ENCODE measurements at regions not wholly inside any gene's neighbourhood (a gene's known extent, or its start where the extent isn't known, plus 50 kb on each side); places are given as distances from the start of the nearest gene placed in this dataset.
"Not testable (repeated sequence)": the region's sequence is repeated elsewhere in the genome, so short reads cannot be mapped to it uniquely, and the experiment has no call there.

DNA sequence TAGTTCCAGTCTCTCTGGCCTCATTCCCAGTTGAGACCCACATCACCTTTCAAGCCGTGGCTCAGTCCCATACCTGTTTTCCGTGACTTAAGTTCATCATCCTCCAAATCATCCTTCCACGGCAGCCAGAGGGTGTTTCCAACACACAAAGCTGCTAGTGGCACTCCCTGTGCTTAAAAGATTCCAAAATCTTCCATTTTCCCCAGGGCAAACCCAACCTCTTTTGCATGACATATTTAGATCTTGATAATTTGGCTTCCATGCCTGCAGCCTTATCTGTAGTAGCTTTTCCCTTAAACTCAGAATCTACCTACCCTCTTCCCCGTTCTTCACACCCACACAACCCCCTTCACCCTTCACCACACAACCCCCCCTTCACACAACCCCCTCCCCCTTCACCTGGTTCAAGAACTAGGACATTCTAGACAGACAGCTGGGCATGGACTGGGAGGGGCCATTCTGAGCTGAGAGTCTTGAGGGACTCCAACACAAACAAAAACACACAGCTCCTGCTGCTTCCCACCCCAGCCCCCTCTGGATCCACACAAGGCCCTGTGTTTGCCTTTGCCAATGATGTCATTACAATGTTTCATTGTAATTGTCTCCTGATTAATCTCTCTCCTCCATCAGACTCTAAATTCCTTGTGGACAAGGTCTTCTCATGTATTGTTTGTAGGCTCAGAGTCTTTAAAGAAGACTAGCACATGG is 268.2 kb downstream of the SH3GL2 start:
- DNase-seq: no peak

DNA sequence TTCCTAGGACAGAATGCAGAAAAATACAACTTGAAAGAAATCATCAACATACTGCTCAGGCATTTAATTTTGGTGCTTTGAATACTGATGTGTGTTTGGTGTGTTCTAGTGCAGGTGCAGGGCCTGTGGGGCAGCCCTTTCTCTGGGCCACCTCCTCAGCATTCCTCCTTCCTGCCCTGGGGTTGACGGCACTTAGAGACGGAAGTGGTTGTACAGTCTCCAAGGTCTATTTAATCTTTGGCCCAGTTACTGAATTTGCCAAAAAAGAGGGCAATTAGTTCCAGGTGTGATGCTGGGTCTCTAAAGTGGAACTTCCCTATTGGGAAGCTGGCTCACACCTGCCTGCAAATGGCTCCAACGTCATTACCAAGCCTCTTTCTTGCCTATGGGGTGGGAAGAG is 269.0 kb downstream of the SH3GL2 start:
- DNase-seq: no peak

DNA sequence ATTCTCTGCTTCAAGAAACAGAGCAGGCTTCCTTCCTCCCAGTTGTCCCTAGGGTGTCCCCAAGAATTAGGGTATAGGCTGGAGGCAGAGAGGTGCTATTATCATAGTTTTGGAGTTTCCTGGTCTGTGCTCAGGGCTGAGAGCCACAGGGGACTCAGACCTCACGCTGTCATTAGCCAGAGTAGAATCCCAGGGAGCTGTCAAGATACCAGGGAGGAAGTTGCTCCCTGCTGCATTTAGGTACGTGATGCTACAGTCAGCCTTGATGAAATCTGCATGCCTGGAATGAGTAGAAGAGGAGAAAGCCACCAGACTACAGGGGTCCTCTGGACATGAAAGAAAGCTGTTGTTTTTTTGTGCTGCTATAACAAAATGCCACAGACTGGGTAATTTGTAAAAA is 273.2 kb downstream of the SH3GL2 start:
- no peak for DNase-seq

- DNase-seq: no peak
These were observed 275.6 kb downstream of the SH3GL2 start for GRCh38 chr9:17854487-17854886.

DNA sequence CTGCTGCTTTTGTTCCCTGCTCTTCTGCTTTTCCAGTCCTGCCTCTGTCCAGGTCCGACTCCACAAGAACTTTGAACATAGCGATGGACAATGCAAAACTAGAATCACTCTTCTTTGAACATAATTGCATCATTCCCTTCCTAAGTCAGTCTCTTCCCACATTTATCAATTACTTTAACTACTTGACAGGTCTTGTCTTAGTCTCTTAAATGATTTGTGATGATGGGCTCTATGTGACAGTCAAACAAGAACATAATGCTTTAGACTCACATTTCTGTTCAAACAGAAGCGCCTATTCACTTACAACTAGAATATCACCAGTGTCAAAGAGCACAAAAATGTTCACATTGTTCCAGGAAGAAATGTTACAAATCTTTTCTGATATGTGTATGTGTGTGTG is 278.1 kb downstream of the SH3GL2 start:
- DNase-seq: no peak

DNA sequence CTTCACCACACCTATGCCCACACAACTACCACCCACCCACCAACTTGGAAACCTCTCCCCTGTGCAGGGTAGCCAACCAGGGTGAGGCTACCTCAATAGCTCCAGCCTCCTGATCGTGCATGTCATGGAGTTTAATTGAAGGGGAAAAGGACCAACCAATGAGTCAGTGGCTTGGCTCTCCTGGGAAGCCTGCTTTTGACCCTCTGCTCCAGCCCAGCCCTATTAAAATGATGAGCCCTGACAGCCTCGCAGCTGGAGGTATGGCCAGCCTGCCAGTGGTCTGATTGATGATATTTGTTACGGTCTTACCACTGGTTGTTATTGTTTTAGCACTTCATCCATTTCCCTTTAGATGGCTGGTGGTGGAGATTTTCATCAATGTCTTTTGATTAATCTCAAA is 280.4 kb downstream of the SH3GL2 start:
- DNase-seq: no peak

GRCh38 chr9:17859987-17860386 is 281.1 kb downstream of the SH3GL2 start:
- DNase-seq: no peak

GRCh38 chr9:17862101-17862500 is 283.2 kb downstream of the SH3GL2 start:
- no peak for DNase-seq

GRCh38 chr9:17862629-17863028 is 283.8 kb downstream of the SH3GL2 start:
- no peak for DNase-seq

- DNase-seq: no peak
These were observed 284.5 kb downstream of the SH3GL2 start for GRCh38 chr9:17863213-17863883.

- DNase-seq: no peak
These were observed 285.1 kb downstream of the SH3GL2 start for GRCh38 chr9:17863924-17864323.

GRCh38 chr9:17864951-17865350 is 286.1 kb downstream of the SH3GL2 start:
- DNase-seq: no peak

DNA sequence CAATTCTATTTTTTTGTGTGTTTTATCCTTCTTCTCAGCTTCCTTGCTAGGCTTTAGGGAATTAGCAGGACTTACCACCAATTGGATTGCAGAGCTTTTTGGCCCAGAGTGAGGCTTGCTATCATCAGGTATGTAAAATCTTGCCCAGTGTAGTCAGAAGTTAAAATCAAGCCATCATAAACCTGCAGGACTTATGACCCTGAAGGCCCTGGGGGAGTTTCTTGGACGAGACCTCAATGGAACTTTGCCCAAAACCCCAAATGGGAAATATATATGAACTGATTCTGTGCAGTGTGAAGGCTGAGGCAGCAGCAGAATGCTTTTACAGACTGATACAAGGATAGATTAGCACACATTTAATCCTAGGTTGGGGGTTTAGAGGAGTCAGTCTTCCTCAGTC is 287.0 kb downstream of the SH3GL2 start:
- no peak for DNase-seq

GRCh38 chr9:17870722-17871121 is 291.9 kb downstream of the SH3GL2 start:
- no peak for DNase-seq

DNA sequence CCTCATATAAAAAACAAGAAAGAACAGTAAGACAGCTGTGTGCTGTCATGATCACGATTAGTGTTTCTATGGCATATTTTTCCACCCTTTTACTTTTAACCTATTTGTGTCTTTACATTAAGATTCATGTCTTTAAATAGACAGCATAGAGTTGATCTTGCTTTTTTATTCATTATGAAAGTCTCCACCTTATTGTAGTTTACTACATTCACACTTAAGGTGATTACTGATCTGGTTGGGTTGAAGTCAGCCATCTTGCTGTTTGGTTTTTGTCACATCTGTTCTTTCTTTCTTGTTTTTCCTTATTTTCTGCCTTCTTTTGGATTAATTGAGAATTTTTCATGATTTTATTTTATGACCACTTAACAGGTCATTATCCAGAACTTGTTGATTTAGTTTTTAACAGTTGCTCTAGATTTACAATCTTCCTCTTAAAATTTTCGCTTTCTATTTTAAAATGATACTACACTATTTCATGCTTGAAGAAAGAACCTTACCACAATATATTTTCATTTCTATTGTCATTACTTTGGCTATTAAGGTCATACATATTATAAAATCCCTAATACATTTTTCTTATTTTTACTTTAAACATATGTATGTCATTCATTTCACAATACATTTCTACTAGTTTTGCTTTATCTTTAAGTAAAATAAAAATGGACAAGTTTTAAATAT is 292.5 kb downstream of the SH3GL2 start:
- DNase-seq: no peak

DNA sequence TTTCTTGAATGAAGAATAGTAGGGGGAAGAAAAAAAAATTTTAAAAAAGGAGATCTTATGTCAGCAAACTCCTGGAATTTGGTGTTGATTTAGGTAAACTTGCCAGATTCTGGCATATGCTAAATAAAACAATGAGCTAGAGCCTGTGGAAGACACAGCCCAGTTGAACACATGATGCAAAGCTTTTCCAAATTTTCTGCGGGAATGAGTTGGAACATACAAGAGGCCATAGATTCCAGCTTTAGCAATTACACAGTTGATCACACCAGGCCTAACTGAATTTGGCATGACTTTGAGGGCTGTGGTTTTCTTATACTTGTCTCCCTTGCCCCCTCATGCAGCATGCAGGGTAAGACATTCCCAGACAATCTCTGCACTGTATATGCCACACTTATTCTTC is 297.0 kb downstream of the SH3GL2 start:
- no peak for DNase-seq

- no peak for DNase-seq
These were observed 297.8 kb downstream of the SH3GL2 start for GRCh38 chr9:17876687-17877086.

- no peak for DNase-seq
These were observed 300.0 kb downstream of the SH3GL2 start for GRCh38 chr9:17878810-17879370.

DNA sequence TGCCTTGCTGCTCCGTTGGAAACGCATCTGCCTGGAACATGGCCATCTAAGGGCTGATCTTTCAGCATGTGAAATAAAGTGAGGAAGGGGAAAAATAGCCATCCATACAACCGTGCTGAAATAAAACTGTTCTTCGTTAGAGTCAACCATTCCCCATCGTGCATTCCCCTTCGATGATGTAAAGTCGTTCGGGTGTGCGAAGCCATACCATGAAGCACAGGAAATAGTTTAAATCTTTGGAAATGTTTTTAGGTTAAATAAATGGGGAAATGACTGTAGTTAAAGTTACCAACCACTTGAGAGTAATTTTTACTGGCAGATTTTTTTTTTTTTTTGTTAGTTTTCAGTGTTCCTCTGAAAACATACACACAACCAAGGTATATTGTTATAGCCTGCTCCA is 302.5 kb downstream of the SH3GL2 start:
- DNase-seq: no peak

DNA sequence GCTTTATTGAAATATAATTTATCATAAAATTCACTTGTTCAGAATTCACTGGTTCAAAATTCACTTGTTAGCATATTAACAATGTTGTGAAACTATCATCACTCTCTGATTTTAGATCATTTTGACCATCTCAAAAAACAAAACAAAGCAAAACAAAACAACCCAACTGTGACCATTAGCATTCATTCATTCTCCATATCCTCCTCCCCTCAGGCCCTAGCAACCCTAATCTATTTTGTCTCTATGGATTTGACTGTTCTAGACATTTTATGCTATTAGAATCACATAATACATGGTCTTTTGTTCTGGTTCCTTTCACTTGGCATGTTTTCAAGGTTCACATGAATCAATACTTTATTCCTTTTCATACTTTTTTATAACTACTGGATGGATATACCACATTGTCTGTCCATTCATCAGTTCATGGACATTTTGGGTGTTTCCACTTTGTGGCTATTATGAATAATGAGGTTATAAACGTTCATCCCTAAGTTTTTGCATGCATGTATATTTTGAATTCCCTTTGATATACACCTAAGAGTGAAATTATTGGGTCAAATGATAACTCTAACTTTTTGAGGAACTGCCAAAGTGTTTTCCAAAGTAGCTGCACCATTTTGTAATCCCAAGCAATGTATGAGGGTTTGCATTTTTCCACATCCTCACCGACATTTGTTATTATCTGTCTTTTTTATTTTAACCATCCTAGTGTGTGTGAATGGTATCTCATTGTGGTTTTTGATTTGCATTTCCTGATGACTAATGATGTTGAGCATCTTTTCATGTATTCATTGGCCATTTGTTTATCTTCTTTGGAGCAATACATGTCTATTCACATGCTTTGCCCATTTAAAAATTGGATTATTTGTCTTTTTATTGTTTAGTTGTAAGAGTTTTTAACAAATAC is 304.1 kb downstream of the SH3GL2 start:
- no peak for DNase-seq

DNA sequence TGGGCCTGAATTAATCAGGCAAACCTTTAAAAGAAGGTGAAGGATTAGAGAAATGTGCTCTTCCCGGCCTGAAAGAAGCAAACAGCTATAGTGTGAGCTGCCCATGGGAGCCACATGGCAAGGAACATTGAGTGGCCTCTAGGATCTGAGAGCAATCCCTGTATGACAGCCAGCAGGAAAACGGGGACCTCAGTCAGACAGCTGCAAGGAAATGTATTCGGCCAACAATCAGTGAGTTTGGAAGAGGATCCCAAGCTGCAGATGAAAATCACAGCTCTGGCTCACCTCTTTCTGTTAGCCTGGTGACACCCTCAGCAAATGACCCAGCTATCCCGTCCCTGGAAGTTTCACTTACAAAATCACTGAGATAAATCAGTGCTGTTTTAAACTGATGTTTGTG is 309.2 kb downstream of the SH3GL2 start:
- DNase-seq: no peak

DNA sequence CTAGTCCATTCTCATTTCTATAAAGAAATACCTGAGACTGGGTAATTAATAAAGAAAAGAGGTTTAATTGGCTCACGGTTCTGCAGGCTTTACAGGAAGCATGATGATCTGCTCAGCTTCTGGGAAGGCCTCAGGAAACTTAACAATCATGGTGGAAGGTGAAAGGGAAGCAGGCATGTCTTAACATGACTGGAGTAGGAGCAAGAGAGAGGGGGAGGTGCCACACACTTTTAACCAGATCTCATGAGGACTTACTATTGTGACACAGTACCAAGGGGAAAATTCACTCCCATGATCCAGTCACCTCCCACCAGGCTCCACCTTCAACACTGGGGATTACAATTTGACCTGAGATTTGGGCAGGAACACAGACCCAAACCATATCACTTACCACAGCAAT is 310.1 kb downstream of the SH3GL2 start:
- not testable (repeated sequence) for DNase-seq

Measured in stimulated activated CD4-positive, alpha-beta T cell treated with anti-CD3 and anti-CD28 coated beads, Interleukin-4, amount 100 ng/mL, for 4 hours (primary cell).